MG63 (cell line): ENCODE measurements at regions not wholly inside any gene's neighbourhood (a gene's known extent, or its start where the extent isn't known, plus 50 kb on each side); places are given as distances from the start of the nearest gene placed in this dataset.
A peak's percentile ranks its signal among the peaks of the same experiment; 100 is the strongest.

ENCODE experiments used
- DNase-seq: peaks from one replicate; pipeline ENCODE4 v3.0.0-alpha.2; 2020
- H3K27me3 ChIP-seq: fragments of 250-450 bp; sonication (Bioruptor Pico); 2 replicates; pipeline ENCODE4 v1.5.1; 2020; ENCODE audit warnings: mild to moderate bottlenecking, moderate library complexity
- H3K36me3 ChIP-seq: fragments of 250-450 bp; sonication (Bioruptor Pico); 2 replicates; pipeline ENCODE4 v1.5.1; 2020; ENCODE audit warnings: mild to moderate bottlenecking, moderate library complexity
- H3K4me3 ChIP-seq: fragments of 250-450 bp; sonication (Bioruptor Pico); 2 replicates; pipeline ENCODE4 v1.5.1; 2020; ENCODE audit warnings: mild to moderate bottlenecking, moderate library complexity
- H3K9me3 ChIP-seq: fragments of 250-450 bp; sonication (Bioruptor Pico); 2 replicates; pipeline ENCODE4 v1.5.1; 2020; ENCODE audit warnings: mild to moderate bottlenecking, moderate library complexity

GRCh38 chr5:173458828-173459609 is 130.8 kb upstream of the STC2 start:
- Histone ChIP-seq H3K36me3 (no peaks in the 10 kb centered on the region; the same call in 1 of the 2 replicates), H3K27me3 (no peaks in the 10 kb centered on the region), H3K9me3 (peaks cover 11% of the 10 kb centered on the region; the same call in 1 of the 2 replicates), H3K4me3 (no peak overlapping the region)
- no peak for DNase-seq

GRCh38 chr5:173457482-173457881 is 129.3 kb upstream of the STC2 start:
- H3K9me3 ChIP-seq: peaks cover 15% of the 10 kb centered on the region
- no peaks in the 10 kb centered on the region for H3K27me3 ChIP-seq
- DNase-seq: no peak
- H3K4me3 ChIP-seq: no peak overlapping the region
- H3K36me3 ChIP-seq: no peaks in the 10 kb centered on the region; the same call in 1 of the 2 replicates

- DNase-seq: peak; percentile 29
- Histone ChIP-seq H3K27me3 (no peaks in the 10 kb centered on the region), H3K9me3 (peaks cover 17% of the 10 kb centered on the region), H3K36me3 (no peaks in the 10 kb centered on the region; the same call in 1 of the 2 replicates), H3K4me3 (no peak overlapping the region)
These were observed 128.5 kb upstream of the STC2 start for GRCh38 chr5:173456751-173457171.

- Histone ChIP-seq H3K36me3 (no peaks in the 10 kb centered on the region; the same call in 1 of the 2 replicates), H3K9me3 (peaks cover 18% of the 10 kb centered on the region), H3K4me3 (no peak overlapping the region), H3K27me3 (no peaks in the 10 kb centered on the region)
- no peak for DNase-seq
These were observed 128.0 kb upstream of the STC2 start for GRCh38 chr5:173456181-173456580.

DNA sequence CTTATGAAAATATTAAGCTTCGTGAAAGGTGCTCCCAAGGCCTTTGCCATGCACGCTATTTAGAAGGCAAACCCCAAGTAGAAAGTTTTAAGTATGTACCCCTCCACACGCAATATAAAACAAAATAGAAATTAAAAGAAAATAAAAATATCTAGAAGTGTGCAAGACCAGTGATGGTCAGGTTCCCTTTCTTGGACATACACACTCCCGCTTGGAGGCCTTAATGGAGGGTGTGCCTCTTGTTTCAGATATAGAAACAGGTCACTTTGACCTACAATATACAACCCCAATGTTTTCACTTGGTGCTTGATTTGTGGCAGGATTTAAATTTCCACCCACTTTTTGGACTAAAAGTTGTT is 127.4 kb upstream of the STC2 start:
- no peak for DNase-seq

DNA sequence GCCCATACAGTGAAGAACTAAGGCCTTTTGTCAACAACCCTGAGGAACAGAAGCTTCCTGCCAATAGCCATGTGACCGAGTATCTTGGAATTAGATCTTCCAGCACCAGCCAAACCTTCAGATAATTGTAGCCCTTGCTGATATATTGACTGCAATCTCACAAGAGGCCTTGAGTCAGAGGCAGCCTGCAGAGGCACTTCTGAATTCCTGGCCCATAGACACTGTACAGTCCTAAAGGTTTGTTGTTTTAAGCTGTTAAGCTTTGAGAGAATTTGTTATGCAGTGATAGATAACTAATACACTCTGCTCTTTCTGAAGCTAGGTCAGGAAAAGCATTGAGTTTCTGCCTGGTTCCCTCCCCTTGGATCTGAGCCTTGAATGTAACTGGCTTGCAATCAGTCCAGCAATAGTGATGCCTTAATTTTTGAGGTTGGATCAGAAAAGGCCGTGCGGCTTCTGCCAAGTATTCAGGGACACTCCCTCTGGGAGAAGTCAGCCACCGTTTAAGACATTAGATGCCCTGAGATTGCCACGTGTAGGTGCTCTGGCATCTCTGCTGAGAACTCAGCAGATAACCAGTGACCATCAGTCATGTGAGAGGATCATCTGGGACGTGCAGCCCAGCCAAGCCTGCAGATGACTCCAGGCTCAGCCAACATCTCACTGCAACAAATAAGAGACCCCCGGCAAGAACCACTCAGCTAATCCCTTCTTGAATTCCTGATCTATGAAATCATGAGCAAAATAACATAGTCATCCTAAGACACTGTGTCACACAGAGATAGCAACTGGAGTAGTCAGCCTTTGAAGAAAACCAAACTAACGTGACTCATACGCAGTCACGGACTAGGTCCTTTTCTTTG is 126.8 kb upstream of the STC2 start:
- no peaks in the 10 kb centered on the region for H3K27me3 ChIP-seq
- H3K9me3 ChIP-seq: peaks cover 21% of the 10 kb centered on the region
- no peaks in the 10 kb centered on the region; the same call in 1 of the 2 replicates for H3K36me3 ChIP-seq
- no peak overlapping the region for H3K4me3 ChIP-seq
- DNase-seq: peak; percentile 99

More for the DNA sequence above, 127.4 kb upstream of the STC2 start:
- H3K36me3 ChIP-seq: no peaks in the 10 kb centered on the region; the same call in 1 of the 2 replicates
- peaks cover 21% of the 10 kb centered on the region for H3K9me3 ChIP-seq
- no peaks in the 10 kb centered on the region for H3K27me3 ChIP-seq
- no peak overlapping the region for H3K4me3 ChIP-seq

- no peaks in the 10 kb centered on the region; the same call in 1 of the 2 replicates for H3K36me3 ChIP-seq
- no peaks in the 10 kb centered on the region for H3K27me3 ChIP-seq
- H3K9me3 ChIP-seq: peaks cover 24% of the 10 kb centered on the region
- no peak overlapping the region for H3K4me3 ChIP-seq
- DNase-seq: peak; percentile 73
These were observed 126.1 kb upstream of the STC2 start for GRCh38 chr5:173454361-173454735.

DNA sequence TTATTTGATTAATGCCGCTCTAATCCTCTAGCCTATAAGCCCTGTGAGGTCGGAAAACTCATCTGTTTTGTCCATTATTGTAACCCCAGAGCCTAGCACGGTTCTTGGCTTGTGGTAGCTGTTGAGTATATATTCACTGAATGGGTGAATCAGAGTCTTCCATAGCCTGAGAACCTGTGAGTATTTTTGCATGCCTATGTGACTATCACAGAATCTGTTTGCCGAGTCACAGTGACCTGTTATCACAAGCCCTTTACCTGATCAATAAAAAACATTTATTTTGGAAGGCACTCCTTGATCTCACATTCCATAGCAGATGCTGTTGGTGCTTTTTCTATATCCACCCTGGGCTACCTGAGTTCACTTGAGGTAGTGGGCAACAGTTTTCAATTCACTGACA is 125.0 kb upstream of the STC2 start:
- Histone ChIP-seq H3K36me3 (no peaks in the 10 kb centered on the region; the same call in 1 of the 2 replicates), H3K9me3 (peaks cover 24% of the 10 kb centered on the region), H3K4me3 (no peak overlapping the region), H3K27me3 (no peaks in the 10 kb centered on the region)
- no peak for DNase-seq

DNA sequence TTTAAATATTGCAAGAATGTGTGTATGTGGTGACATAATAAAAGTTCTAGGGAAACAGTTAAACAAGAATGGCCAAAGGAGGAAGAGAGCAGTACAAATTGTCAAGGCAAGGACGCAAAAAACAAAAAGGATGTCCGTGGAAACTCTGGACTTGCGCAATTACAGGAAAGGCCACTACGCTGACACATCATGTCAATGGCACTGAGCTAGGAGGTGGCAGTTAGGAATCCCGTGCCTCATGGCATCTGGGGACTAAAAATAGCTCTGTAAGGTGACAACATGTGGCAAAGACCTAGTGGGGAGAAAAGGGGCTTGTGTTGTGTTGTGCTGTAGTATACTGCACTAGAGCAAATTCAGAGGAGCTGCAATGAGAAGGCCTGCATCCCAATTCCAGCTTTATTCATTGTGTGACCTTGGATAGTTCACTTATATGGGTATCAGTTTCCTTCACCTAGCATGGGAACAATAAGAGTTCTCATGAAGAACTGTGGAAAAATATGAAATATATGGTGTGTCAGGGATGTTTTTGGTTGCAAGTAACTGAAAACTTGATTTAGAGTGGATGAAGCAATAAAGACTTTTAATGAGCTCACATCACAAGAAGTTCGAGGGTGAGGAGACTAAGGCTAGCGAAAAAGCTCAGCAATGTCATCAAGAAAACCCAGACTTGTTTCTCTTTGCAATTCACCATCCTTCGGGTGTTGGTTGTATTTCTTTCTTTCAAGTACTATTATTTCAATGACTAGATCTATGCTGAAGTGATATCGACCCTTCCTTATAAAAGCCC is 124.1 kb upstream of the STC2 start:
- no peak for DNase-seq
- Histone ChIP-seq H3K27me3 (no peaks in the 10 kb centered on the region), H3K36me3 (no peaks in the 10 kb centered on the region; the same call in 1 of the 2 replicates), H3K4me3 (no peak overlapping the region), H3K9me3 (peaks cover 24% of the 10 kb centered on the region)

GRCh38 chr5:173451651-173452050 is 123.4 kb upstream of the STC2 start:
- no peak for DNase-seq
- no peaks in the 10 kb centered on the region for H3K27me3 ChIP-seq
- H3K36me3 ChIP-seq: no peaks in the 10 kb centered on the region; the same call in 1 of the 2 replicates
- peaks cover 24% of the 10 kb centered on the region for H3K9me3 ChIP-seq
- no peak overlapping the region for H3K4me3 ChIP-seq

DNA sequence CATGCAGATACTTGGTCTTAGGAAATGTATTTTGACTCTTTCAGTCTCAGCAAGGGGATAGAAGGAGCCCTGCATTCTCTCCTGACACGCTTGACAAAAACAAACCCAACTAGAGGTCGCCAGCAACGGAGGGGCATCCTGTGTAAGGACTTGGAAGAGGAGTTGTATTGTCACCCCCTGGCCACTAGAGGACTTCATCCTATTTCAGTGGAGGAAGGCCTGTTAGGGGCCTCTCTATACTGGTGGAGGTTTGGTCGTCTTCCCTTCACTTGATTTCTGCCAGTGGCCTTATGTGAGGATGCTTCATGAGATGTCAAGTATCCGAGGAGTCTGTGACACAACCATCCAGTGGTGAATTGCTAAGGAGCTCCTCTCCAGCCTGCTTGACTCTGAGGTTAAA is 122.8 kb upstream of the STC2 start:
- no peak overlapping the region for H3K4me3 ChIP-seq
- H3K36me3 ChIP-seq: no peaks in the 10 kb centered on the region; the same call in 1 of the 2 replicates
- DNase-seq: no peak
- H3K9me3 ChIP-seq: peaks cover 19% of the 10 kb centered on the region
- no peaks in the 10 kb centered on the region for H3K27me3 ChIP-seq

DNA sequence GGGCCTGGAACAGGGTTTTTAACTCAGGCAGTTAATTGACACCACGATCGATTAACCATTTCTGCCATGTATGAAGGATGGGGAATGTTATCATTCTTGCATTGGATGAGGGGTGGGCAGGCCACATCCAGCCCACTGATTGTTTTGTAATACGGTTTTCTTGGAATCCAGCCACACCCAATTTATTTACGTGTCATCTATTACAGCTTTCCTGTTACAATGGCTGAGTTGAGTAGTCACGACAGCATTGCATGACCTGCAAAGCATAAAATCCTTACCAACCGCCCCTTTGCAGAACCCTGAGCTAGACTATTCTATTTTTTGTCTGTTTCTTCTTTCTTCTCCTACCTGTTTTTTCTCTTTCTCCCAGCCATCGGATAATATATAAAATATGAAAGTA is 122.0 kb upstream of the STC2 start:
- DNase-seq: no peak
- Histone ChIP-seq H3K9me3 (peaks cover 19% of the 10 kb centered on the region), H3K36me3 (no peaks in the 10 kb centered on the region), H3K4me3 (no peak overlapping the region), H3K27me3 (no peaks in the 10 kb centered on the region)

DNA sequence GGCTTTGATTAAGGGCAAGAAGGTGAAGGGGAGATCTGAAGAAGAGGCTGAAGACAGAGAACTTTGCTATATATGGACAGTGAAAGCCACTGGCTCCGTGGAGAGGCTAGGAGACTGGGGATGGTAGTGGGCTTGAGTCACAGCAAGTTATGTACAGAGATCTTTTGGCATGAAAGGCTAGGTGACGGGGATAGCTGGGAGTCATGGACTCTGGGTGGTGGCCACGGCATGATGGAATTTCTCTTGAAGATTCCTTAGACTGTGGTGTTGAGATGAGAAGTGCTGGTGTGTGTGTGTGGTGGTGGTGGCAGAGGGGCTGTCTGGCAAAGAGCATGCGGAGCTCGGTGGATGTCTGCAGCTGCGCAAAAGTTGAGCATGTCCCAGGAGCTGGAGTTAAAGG is 120.6 kb upstream of the STC2 start:
- no peak overlapping the region for H3K4me3 ChIP-seq
- no peaks in the 10 kb centered on the region for H3K36me3 ChIP-seq
- no peak for DNase-seq
- H3K27me3 ChIP-seq: no peaks in the 10 kb centered on the region
- peaks cover 12% of the 10 kb centered on the region for H3K9me3 ChIP-seq

DNA sequence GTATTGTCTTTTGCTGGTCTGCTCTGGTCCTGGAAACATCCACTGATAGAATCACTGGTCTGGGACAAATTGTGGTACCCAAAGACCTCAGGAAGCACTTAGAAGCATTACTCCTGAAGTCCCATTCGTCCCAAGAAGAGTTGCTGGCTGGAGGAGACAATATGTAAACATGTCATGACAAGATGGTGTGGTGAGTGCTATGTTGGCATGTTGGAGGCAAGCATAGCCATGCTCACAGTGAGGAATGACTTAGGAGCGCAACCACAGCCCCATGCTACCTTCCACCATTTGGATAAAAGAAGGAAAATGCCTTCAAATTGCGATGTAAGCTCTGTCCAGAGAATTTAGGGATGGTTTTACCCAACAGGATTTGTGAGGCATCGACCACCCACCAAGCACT is 115.8 kb upstream of the STC2 start:
- DNase-seq: no peak
- H3K4me3 ChIP-seq: no peak overlapping the region
- H3K36me3 ChIP-seq: no peaks in the 10 kb centered on the region

GRCh38 chr5:173441053-173441628 is 112.9 kb upstream of the STC2 start:
- Histone ChIP-seq H3K36me3 (no peaks in the 10 kb centered on the region), H3K9me3 (no peaks in the 10 kb centered on the region; the same call in 1 of the 2 replicates), H3K4me3 (no peak overlapping the region), H3K27me3 (no peaks in the 10 kb centered on the region)
- no peak for DNase-seq

More for the DNA sequence above, 115.8 kb upstream of the STC2 start:
- Histone ChIP-seq H3K9me3 (no peaks in the 10 kb centered on the region; the same call in 1 of the 2 replicates), H3K27me3 (no peaks in the 10 kb centered on the region)

DNA sequence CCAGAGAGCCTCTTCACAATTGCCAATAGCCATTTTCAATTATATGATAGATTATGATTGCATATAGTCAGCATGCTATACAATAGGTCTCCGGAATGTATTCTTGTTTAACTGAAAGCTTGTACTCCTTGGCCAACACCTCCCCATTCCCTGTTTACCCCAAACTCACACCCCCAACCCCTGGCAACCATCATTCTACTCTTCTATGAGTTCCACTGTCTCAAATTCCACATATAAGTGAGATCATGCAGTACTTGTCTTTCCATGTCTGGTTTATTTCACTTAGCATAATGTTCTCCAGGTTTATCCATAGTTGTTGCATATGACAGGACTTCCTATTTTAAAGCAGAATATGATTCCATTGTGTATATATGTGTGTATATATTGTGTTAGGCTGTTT is 110.7 kb upstream of the STC2 start:
- Histone ChIP-seq H3K9me3 (no peaks in the 10 kb centered on the region; the same call in 1 of the 2 replicates), H3K4me3 (no peak overlapping the region), H3K27me3 (no peaks in the 10 kb centered on the region), H3K36me3 (no peaks in the 10 kb centered on the region)
- no peak for DNase-seq
